SK-N-MC (cell line): ENCODE measurements at regions not wholly inside any gene's neighbourhood (a gene's known extent, or its start where the extent isn't known, plus 50 kb on each side); places are given as distances from the start of the nearest gene placed in this dataset.

ENCODE experiments used
- EZH2 ChIP-seq: fragments of 200-600 bp; sonication (generic); IDR thresholded peaks from one replicate; pipeline ENCODE4 v1.6.1; 2017; ENCODE audit warnings: antibody characterized with exemption
- POLR2AphosphoS5 ChIP-seq: IDR thresholded peaks from 2 replicates; pipeline ENCODE4 v1.6.1; 2012; ENCODE audit warnings: mild to moderate bottlenecking, low read depth, low read length, borderline replicate concordance

DNA sequence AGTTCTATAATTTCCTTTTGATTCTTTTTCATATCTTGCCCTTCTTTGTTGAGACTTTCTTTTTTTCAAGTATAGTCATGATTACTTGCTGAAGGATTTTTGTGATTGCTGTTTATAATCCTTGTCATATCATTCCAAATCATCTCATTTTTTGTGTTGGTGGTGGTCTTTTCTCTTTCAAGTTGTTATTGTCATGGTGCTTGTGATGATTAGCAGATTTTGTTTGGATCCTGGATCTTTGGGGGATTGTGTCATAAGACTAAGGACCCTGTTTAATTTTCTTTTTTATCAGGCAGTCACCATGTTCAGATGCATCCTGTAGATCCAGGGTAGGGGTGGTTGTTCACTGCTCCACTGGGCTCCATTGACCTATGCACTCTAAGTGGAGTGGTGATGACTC lies 254.4 kb upstream of the FOXF1 start:
- TF ChIP-seq EZH2 (no peak), POLR2AphosphoS5 (no peak)
